CD14-positive monocyte (primary cell): ENCODE measurements at regions not wholly inside any gene's neighbourhood (a gene's known extent, or its start where the extent isn't known, plus 50 kb on each side); places are given as distances from the start of the nearest gene placed in this dataset.

ENCODE experiments used
- DNase-seq, 3 donors: peaks; one replicate each; pipeline ENCODE4 v3.0.0-alpha.2; 2011 to 2022
- H2AFZ ChIP-seq: 2 replicates; pipeline ENCODE4 v1.6.0; 2012; ENCODE audit warnings: mild to moderate bottlenecking, low read depth, low read length, inconsistent platforms; ENCODE audit not compliant: insufficient read depth, poor library complexity, severe bottlenecking
- H3K27ac ChIP-seq, 2 donors: 1 replicate in 1 of 2; 2 replicates in 1 of 2; pipeline ENCODE4 v1.5.1; 2012 to 2013; ENCODE audit warnings: low read length in 2 of 2, control low read depth in 1 of 2, inconsistent platforms in 1 of 2, low read depth in 1 of 2, mild to moderate bottlenecking in 1 of 2
- H3K27me3 ChIP-seq, 2 donors: one replicate each; pipeline versions ENCODE4 v1.6.0 to v1.6.1; 2011 to 2013; ENCODE audit warnings: low read length in 2 of 2; ENCODE audit not compliant: control insufficient read depth in 2 of 2, insufficient read depth in 2 of 2
- H3K36me3 ChIP-seq, 2 donors: replicated peaks in 1 of 2; 1 replicate in 1 of 2; 2 replicates in 1 of 2; pipeline versions ENCODE4 v1.5.1 to v1.6.1; 2012 to 2013; ENCODE audit warnings: low read length in 2 of 2, control low read depth in 1 of 2, inconsistent platforms in 1 of 2, mild to moderate bottlenecking in 1 of 2; ENCODE audit not compliant: insufficient read depth in 2 of 2, control insufficient read depth in 1 of 2
- H3K4me1 ChIP-seq, 2 donors: 1 replicate in 1 of 2; 2 replicates in 1 of 2; pipeline versions ENCODE4 v1.5.1 to v1.6.1; 2012 to 2013; ENCODE audit warnings: low read length in 2 of 2, control low read depth in 1 of 2, inconsistent platforms in 1 of 2, mild to moderate bottlenecking in 1 of 2, moderate library complexity in 1 of 2; ENCODE audit not compliant: insufficient read depth in 2 of 2, control insufficient read depth in 1 of 2
- H3K4me2 ChIP-seq: replicated peaks from 2 replicates; pipeline ENCODE3; 2012; ENCODE audit warnings: low read length, moderate library complexity, mild to moderate bottlenecking; ENCODE audit not compliant: poor library complexity, severe bottlenecking; ENCODE audit errors: extremely low read depth
- H3K4me3 ChIP-seq, 3 experiments: fragments of 200-600 bp in 1 of 3; sonication (generic) in 1 of 3; replicated peaks in 1 of 3; 1 replicate in 2 of 3; 2 replicates in 1 of 3; pipeline ENCODE4 v1.5.1; 2011 to 2013; ENCODE audit warnings: low read length in 3 of 3, mild to moderate bottlenecking in 3 of 3, control low read depth in 2 of 3, low read depth in 2 of 3, inconsistent platforms in 1 of 3, moderate library complexity in 1 of 3
- H3K79me2 ChIP-seq: 2 replicates; pipeline ENCODE4 v1.6.0; 2012; ENCODE audit warnings: mild to moderate bottlenecking, control low read depth, inconsistent platforms, low read length, moderate library complexity; ENCODE audit not compliant: insufficient read depth
- H3K9ac ChIP-seq: 2 replicates; pipeline ENCODE4 v1.6.0; 2017; ENCODE audit warnings: low read length, mild to moderate bottlenecking; ENCODE audit not compliant: insufficient read depth, poor library complexity, severe bottlenecking
- H3K9me3 ChIP-seq, 2 donors: replicated peaks in 1 of 2; 1 replicate in 1 of 2; 2 replicates in 1 of 2; pipeline versions ENCODE4 v1.5.1 to v1.6.1; 2012 to 2013; ENCODE audit warnings: low read length in 2 of 2, control low read depth in 1 of 2; ENCODE audit not compliant: control insufficient read depth in 1 of 2, insufficient read depth in 1 of 2
- H4K20me1 ChIP-seq: 2 replicates; pipeline ENCODE4 v1.6.0; 2012; ENCODE audit warnings: mild to moderate bottlenecking, low read length, control low read depth, moderate library complexity; ENCODE audit not compliant: insufficient read depth
- H3K27ac Mint-ChIP-seq, 7 donors: one replicate each; pipeline ENCODE4 v1.8.0; 2020; ENCODE audit warnings: mild to moderate bottlenecking in 7 of 7, mixed read lengths in 7 of 7, moderate library complexity in 6 of 7, inconsistent platforms in 2 of 7
- H3K27me3 Mint-ChIP-seq, 3 donors: one replicate each; pipeline ENCODE4 v1.8.0; 2021 to 2022; ENCODE audit warnings: low read depth in 3 of 3, mild to moderate bottlenecking in 3 of 3, mixed read lengths in 3 of 3, moderate library complexity in 3 of 3, inconsistent platforms in 1 of 3
- H3K36me3 Mint-ChIP-seq, 2 donors: one replicate each; pipeline ENCODE4 v1.8.0; 2020; ENCODE audit warnings: mixed read lengths in 2 of 2, inconsistent platforms in 1 of 2, mild to moderate bottlenecking in 1 of 2
- H3K4me1 Mint-ChIP-seq: one replicate; pipeline ENCODE4 v1.8.0; 2020; ENCODE audit warnings: mild to moderate bottlenecking, mixed read lengths
- H3K4me3 Mint-ChIP-seq, 2 donors: one replicate each; pipeline ENCODE4 v1.8.0; 2020; ENCODE audit warnings: mild to moderate bottlenecking in 2 of 2, mixed read lengths in 2 of 2, moderate library complexity in 1 of 2
- H3K9me3 Mint-ChIP-seq, 7 donors: one replicate each; pipeline ENCODE4 v1.8.0; 2020 to 2022; ENCODE audit warnings: mixed read lengths in 7 of 7, mild to moderate bottlenecking in 6 of 7, moderate library complexity in 6 of 7, inconsistent platforms in 2 of 7
- WGBS: methylation state at CpG from one replicate; pipeline ENCODE4 v1.1.5; 2013; ENCODE audit warnings: missing lambda C conversion rate; ENCODE audit not compliant: insufficient coverage; 5-methylcytosine and 5-hydroxymethylcytosine counted together
- intact Hi-C, 2 donors: fragments of 100-400 bp; cut with micrococcal nuclease; formaldehyde crosslinking; loops; one replicate each; pipeline versions ENCODE4 v1.15.0 to v1.15.1; 2023
- TF ChIP-seq, protein P1 (sequence below): fragments of 200-600 bp; IDR thresholded peaks from one replicate; pipeline ENCODE4 v1.8.0; 2022; ENCODE audit warnings: antibody characterized with exemption, mild to moderate bottlenecking

DNA sequence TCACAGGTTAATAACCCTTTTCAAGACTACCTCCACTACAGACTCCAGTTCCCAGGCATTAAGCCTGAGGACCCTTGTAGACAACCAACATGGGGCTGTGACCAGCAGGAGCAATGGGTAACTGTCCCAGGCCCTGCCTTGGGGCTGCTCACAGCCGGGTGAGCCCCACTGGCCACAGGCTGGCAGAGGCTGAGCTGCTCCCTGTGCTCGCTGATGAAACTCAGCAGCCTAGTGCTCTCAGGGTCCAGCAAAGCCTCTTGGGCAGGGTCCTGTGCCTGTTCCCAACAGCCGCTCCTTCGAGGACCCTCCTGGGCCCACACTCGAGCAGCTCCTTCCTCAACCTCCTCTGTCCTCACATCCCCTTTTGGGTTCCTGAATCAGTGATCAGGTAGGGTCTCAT, 99.8 kb downstream of the VPREB1 start:
- Histone ChIP-seq H4K20me1 (no peaks in the 10 kb centered on the region), H2AFZ (peak overlapping the region; percentile 6), H3K27me3 (peaks cover 0 to 3% of the 10 kb centered on the region in 2 donors), H3K4me3 (no peak overlapping the region), H3K9me3 (no peaks in the 10 kb centered on the region), H3K4me1 (peaks cover 23 to 25% of the 10 kb centered on the region in 2 donors), H3K79me2 (no peaks in the 10 kb centered on the region), H3K27ac (peak overlapping the region; percentile 17 to 55), H3K36me3 (no peaks in the 10 kb centered on the region), H3K4me2 (no peak overlapping the region), H3K9ac (no peak overlapping the region)
- H3K4me3 Mint-ChIP-seq: no peak overlapping the region
- peaks cover 3 to 9% (median 5%) of the 10 kb centered on the region in 3 donors for H3K27me3 Mint-ChIP-seq
- H3K9me3 Mint-ChIP-seq: peaks cover 0 to 2% (median 0%) of the 10 kb centered on the region in 7 donors
- H3K36me3 Mint-ChIP-seq: no peaks in the 10 kb centered on the region
- peaks cover 26% of the 10 kb centered on the region for H3K4me1 Mint-ChIP-seq
- intact Hi-C loops: no loop called here
- TF ChIP-seq, protein P1, sequence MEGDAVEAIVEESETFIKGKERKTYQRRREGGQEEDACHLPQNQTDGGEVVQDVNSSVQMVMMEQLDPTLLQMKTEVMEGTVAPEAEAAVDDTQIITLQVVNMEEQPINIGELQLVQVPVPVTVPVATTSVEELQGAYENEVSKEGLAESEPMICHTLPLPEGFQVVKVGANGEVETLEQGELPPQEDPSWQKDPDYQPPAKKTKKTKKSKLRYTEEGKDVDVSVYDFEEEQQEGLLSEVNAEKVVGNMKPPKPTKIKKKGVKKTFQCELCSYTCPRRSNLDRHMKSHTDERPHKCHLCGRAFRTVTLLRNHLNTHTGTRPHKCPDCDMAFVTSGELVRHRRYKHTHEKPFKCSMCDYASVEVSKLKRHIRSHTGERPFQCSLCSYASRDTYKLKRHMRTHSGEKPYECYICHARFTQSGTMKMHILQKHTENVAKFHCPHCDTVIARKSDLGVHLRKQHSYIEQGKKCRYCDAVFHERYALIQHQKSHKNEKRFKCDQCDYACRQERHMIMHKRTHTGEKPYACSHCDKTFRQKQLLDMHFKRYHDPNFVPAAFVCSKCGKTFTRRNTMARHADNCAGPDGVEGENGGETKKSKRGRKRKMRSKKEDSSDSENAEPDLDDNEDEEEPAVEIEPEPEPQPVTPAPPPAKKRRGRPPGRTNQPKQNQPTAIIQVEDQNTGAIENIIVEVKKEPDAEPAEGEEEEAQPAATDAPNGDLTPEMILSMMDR: no peak
- DNase-seq: no peak
- 70% methylated on average over 3 of the region's 5 CpGs for WGBS
- peak overlapping the region in 4 of 7 donors; percentile 13 to 79 (median 45) for H3K27ac Mint-ChIP-seq

DNA sequence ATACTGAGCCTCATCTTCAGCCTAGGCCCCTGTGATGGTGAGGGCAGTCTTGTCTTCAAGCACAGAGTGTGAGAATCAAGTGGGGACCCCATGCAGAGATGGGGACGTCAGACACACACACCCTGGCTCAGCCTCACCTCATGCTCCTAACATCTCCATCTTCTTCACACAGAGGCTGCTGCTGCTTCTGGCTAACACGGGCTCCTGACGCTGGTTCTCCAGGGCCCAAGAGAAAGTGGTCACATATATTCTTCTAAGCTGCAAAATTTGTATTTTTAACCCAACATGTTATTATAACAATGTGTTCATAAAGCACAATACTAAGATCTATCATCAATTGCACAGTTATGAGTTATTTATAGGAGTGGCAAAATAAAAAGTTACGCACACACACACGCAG, 101.2 kb downstream of the VPREB1 start:
- Histone ChIP-seq H2AFZ (no peak overlapping the region), H3K9me3 (no peaks in the 10 kb centered on the region), H3K79me2 (no peaks in the 10 kb centered on the region), H3K4me2 (no peak overlapping the region), H4K20me1 (no peaks in the 10 kb centered on the region), H3K9ac (no peak overlapping the region), H3K27ac (no peak overlapping the region), H3K27me3 (peaks cover 0 to 3% of the 10 kb centered on the region in 2 donors), H3K4me1 (peaks cover 23 to 25% of the 10 kb centered on the region in 2 donors), H3K36me3 (no peaks in the 10 kb centered on the region), H3K4me3 (no peak overlapping the region)
- Mint-ChIP-seq H3K27ac (no peak overlapping the region), H3K36me3 (no peaks in the 10 kb centered on the region), H3K4me3 (no peak overlapping the region), H3K9me3 (peaks cover 0 to 2% (median 0%) of the 10 kb centered on the region in 7 donors), H3K4me1 (peaks cover 26% of the 10 kb centered on the region), H3K27me3 (peaks cover 0 to 11% (median 9%) of the 10 kb centered on the region in 3 donors)
- TF ChIP-seq, protein P1: no peak
- no CpG with 5 or more reads among the region's 5 CpGs for WGBS
- DNase-seq: no peak
- intact Hi-C loops: no loop called here
